Retinal pigment epithelial cell (primary cell): ENCODE measurements at regions not wholly inside any gene's neighbourhood (a gene's known extent, or its start where the extent isn't known, plus 50 kb on each side); places are given as distances from the start of the nearest gene placed in this dataset.

Source experiments
- DNase-seq: peaks from one replicate; pipeline ENCODE4 v3.0.0-alpha.2; 2010; ENCODE audit warnings: low read depth
- H3K4me3 ChIP-seq: 2 replicates; pipeline ENCODE4 v1.5.1; 2011; ENCODE audit warnings: mild to moderate bottlenecking, low read length, control low read depth, moderate library complexity
- TF ChIP-seq, protein P1 (sequence below): conservative IDR thresholded peaks from 2 replicates; pipeline ENCODE4 v1.5.1; 2011; ENCODE audit warnings: low read depth, low read length, control low read depth, inconsistent platforms

GRCh38 chr10:35907548-35907947 lies 265.5 kb upstream of the FZD8 start:
- DNase-seq, result no peak
- TF ChIP-seq, protein P1, sequence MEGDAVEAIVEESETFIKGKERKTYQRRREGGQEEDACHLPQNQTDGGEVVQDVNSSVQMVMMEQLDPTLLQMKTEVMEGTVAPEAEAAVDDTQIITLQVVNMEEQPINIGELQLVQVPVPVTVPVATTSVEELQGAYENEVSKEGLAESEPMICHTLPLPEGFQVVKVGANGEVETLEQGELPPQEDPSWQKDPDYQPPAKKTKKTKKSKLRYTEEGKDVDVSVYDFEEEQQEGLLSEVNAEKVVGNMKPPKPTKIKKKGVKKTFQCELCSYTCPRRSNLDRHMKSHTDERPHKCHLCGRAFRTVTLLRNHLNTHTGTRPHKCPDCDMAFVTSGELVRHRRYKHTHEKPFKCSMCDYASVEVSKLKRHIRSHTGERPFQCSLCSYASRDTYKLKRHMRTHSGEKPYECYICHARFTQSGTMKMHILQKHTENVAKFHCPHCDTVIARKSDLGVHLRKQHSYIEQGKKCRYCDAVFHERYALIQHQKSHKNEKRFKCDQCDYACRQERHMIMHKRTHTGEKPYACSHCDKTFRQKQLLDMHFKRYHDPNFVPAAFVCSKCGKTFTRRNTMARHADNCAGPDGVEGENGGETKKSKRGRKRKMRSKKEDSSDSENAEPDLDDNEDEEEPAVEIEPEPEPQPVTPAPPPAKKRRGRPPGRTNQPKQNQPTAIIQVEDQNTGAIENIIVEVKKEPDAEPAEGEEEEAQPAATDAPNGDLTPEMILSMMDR, result no peak
- H3K4me3 ChIP-seq, result no peak overlapping the region

GRCh38 chr10:35906155-35906554 lies 264.1 kb upstream of the FZD8 start:
- DNase-seq, result no peak
- no peak overlapping the region for H3K4me3 ChIP-seq
- TF ChIP-seq, protein P1, result no peak

- no peak for DNase-seq
- no peak overlapping the region for H3K4me3 ChIP-seq
- TF ChIP-seq, protein P1, result no peak
Observed at GRCh38 chr10:35903021-35903420, 260.9 kb upstream of the FZD8 start.

- no peak for DNase-seq
- TF ChIP-seq, protein P1, result no peak
- no peak overlapping the region for H3K4me3 ChIP-seq
Observed at GRCh38 chr10:35898716-35899440, 256.8 kb upstream of the FZD8 start.

- H3K4me3 ChIP-seq, result no peak overlapping the region
- no peak for DNase-seq
- TF ChIP-seq, protein P1, result no peak
Observed at GRCh38 chr10:35896001-35896400, 253.9 kb upstream of the FZD8 start.

GRCh38 chr10:35895331-35895730 lies 253.2 kb upstream of the FZD8 start:
- H3K4me3 ChIP-seq, result no peak overlapping the region
- TF ChIP-seq, protein P1, result no peak
- DNase-seq, result no peak

- no peak for DNase-seq
- H3K4me3 ChIP-seq, result no peak overlapping the region
- TF ChIP-seq, protein P1, result no peak
Observed at GRCh38 chr10:35892526-35892925, 250.4 kb upstream of the FZD8 start.
